GM21381 (cell line): ENCODE measurements at regions not wholly inside any gene's neighbourhood (a gene's known extent, or its start where the extent isn't known, plus 50 kb on each side); places are given as distances from the start of the nearest gene placed in this dataset.

Source experiments
- ATAC-seq: cut with Tn5 transposase; IDR thresholded peaks from one replicate; pipeline ENCODE4 v1.9.1; 2021; ENCODE audit warnings: mild to moderate bottlenecking, moderate library complexity; ENCODE audit not compliant: unreplicated experiment

- ATAC-seq = no peak
Measured at GRCh38 chr16:72242757-72243156, 70.8 kb upstream of the PMFBP1 start.

- ATAC-seq = no peak
Measured at GRCh38 chr16:72241930-72242329, 70.0 kb upstream of the PMFBP1 start.

GRCh38 chr16:72241008-72241407 lies 69.1 kb upstream of the PMFBP1 start:
- ATAC-seq = no peak

DNA sequence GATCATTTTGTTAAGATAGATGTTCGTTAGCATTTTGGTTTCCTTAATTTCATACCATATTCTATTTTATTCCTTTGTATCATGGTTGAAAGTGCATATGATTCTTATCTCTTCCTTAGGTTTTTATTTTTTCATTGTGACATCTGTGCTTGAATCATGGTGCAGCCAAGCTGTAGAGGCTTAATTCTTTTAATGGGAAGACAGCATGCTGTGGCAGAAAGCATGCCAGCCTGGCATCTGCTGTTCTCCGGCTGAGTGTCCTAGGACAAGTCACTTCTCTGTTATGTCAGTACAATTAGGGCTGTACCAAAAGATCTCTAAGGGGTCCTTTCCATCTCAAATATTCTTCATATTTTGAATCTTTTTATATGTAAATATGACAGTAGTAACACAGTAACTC lies 68.5 kb upstream of the PMFBP1 start:
- no peak for ATAC-seq

GRCh38 chr16:72236866-72237265 lies 64.9 kb upstream of the PMFBP1 start:
- no peak for ATAC-seq

DNA sequence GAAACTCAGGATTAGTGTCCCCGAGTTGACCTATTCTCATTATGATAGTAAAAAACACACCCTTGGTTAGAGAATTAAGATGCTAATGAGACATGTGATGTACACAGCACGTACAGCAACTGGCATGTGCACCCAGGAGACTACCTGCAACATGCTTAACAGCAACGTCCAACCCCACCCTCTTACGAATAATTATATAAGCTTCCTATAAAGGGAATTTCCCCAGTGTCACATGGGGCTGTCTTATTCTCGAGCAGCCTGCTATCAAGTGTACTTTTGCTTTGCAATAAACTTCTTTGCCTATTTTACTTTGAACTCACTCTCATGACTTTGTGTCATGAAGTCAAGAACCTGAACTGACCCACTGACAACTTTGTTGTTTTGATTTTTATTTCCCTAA lies 62.4 kb upstream of the PMFBP1 start:
- no peak for ATAC-seq

DNA sequence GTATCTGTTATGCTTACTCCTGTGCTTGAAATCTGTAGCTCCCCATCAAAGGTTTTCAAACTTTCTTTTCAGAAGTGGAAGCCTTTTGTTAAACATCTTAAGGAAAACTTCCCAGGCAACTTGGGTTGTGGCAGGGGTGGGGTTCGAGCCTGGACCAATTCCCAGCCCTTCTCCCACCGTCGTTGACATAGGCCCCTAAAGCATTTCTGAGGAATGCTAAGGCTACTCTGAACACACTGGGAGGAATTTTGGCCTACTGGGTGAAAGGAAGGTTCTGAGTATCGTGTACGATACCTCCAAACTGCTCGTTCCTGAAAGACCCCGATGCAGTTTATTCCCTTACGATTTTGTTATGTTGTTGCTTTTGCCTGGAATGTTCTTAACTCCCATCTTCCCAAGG lies 56.1 kb upstream of the PMFBP1 start:
- ATAC-seq = no peak

GRCh38 chr16:72226136-72226535 lies 54.2 kb upstream of the PMFBP1 start:
- ATAC-seq = no peak

- no peak for ATAC-seq
Measured at GRCh38 chr16:72224260-72224768, 52.4 kb upstream of the PMFBP1 start.

DNA sequence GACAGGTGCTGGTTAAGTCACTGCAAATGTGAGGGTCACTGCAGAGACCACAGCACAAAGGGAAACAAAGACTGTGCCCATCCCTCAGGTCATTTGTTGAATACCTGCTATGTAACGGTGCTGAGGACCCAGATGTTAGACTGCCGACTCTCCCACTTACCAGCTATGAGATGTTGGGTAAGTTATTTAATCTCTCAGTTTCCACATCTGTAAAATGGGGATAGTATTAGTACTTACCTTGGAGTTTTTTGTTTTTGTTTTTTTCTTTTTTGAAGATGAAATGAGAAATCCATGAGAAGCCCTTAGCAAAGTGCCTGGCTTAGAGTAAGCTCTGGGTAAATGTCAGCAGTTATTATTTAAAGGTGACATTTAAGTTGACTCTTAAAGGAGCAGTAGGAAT lies 50.5 kb upstream of the PMFBP1 start:
- no peak for ATAC-seq
